GM12865 (cell line): ENCODE measurements at regions not wholly inside any gene's neighbourhood (a gene's known extent, or its start where the extent isn't known, plus 50 kb on each side); places are given as distances from the start of the nearest gene placed in this dataset.

Experiments
- DNase-seq: peaks from one replicate; pipeline ENCODE4 v3.0.0; 2010; ENCODE audit warnings: low read depth
- H3K4me3 ChIP-seq: 2 replicates; pipeline ENCODE4 v1.5.1; 2011; ENCODE audit warnings: mild to moderate bottlenecking, low read depth, low read length, control low read depth
- CTCF ChIP-seq: IDR thresholded peaks from 2 replicates; pipeline ENCODE4 v1.5.1; 2011; ENCODE audit warnings: low read length, control low read depth, low read depth, inconsistent platforms; ENCODE audit not compliant: insufficient read depth; ENCODE audit errors: missing control alignments

DNA sequence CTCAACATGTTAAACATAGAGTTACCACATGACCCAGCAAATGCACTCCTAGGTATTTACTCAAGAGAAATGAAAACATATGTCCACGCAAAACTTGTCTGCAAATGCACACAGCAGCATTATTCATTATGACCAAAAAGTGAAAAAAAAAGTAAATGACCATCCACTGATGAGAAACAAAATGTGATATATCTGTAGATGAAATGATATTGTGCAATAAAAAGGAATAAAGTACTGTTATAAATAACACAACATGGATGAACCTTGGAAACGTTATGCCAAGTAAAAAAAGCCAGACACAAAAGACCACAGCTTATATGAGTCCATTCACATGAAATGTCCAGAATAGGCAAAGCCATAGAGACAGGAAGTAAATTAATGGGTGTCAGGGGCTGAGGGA, 61.4 kb upstream of the SKAP2 start:
- no peak for TF ChIP-seq CTCF
- no peak for DNase-seq
- no peak overlapping the region for H3K4me3 ChIP-seq

DNA sequence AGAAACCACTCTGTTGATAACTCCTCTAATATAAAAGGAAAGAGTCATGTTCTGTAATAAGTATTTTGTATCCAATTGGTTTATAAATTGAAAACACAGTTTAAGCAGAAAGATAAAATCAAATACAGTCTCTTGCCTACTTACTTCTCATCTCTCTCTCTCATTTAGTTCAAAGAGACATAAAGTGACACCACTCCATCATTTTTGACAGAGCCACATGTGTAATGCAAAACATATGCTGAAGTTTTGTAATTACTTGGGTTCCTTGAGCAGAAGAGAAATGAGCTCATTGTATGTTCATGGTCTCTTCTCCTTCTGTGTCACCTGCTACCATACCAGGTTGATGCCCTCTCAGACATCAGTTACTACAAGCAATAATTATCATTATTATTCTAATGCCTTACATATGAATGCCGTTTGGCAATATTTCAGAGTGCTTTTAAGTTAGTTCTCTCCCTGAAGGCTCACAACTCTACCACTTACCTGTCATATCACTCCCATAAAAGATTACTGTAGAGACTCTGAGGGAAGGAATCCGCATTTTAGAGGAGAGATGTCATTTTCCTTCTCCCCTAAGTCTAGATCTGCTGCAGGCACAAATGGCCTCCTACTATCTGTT, 59.9 kb upstream of the SKAP2 start:
- TF ChIP-seq CTCF, result no peak

GRCh38 chr7:26919906-26920493, 55.6 kb upstream of the SKAP2 start:
- no peak for DNase-seq
- TF ChIP-seq CTCF, result no peak
- H3K4me3 ChIP-seq, result no peak overlapping the region

More for the DNA sequence above, 59.9 kb upstream of the SKAP2 start:
- no peak overlapping the region for H3K4me3 ChIP-seq
- DNase-seq, result no peak

GRCh38 chr7:26918241-26918640, 53.9 kb upstream of the SKAP2 start:
- DNase-seq, result no peak
- no peak overlapping the region for H3K4me3 ChIP-seq
- no peak for TF ChIP-seq CTCF

DNA sequence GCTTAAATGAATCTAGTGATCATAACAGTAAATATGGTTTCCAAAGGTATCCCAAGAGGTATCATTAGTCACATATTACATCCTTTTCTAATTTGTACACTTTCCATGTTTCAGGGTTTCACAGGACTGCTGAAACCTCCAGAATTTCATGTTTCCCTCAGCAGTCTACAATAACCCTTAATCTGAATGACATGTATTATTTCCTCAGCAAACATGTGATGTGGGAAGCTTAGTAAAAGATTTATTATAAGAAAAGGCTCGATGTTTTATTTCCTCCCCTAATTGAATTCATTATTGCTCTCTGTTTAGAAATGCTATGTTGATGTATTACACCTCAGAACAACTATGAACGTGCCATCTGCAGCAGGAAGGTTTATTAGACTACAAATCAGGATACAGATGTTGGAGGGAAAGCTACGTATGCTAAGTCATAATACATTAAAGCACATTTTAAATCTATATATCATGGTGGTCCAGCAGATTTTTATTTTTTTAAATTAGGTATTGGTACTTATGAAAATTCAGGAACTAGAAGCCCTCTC, 52.5 kb upstream of the SKAP2 start:
- no peak for DNase-seq

DNA sequence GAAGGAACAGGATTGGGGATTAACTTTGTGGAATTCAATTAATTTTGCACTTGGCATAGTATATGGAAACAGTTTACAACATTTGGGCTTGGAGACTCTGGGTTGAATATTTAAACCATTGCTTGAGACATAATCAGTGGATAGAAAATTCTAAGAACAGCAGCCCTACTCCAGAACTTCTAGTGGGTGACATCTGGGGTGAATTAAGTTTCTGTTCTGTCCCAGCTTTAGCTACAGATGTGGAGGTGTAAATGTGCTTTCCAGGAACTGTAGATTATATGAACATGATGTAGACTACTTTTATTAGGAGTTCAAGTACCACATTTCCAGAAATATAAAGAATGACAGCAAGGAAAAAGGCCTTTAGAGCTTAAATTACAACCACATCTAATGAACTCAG, 51.9 kb upstream of the SKAP2 start:
- no peak for DNase-seq
- no peak overlapping the region for H3K4me3 ChIP-seq
- TF ChIP-seq CTCF, result no peak

More for the DNA sequence above, 52.5 kb upstream of the SKAP2 start:
- TF ChIP-seq CTCF, result no peak
- H3K4me3 ChIP-seq, result no peak overlapping the region
